ENCODE measurements at regions not wholly inside any gene's neighbourhood (a gene's known extent, or its start where the extent isn't known, plus 50 kb on each side); places are given as distances from the start of the nearest gene placed in this dataset.

- no peak overlapping the region for H3K9ac ChIP-seq (ENCODE audit: low read length in 3 of 3)
- FAIRE-seq = no peak
- no peaks in the 10 kb centered on the region for H3K4me1 ChIP-seq (ENCODE audit: control insufficient read depth in 2 of 3, insufficient read depth in 2 of 3, low read depth in 1 of 3, low read length in 3 of 3)
- no peak overlapping the region for H3K4me3 ChIP-seq (ENCODE audit: low read length in 3 of 3)
- intact Hi-C loops (cut with DNase I) = no loop called here
- H3K36me3 ChIP-seq (ENCODE audit: control insufficient read depth in 2 of 3, insufficient read depth in 3 of 3, low read length in 3 of 3) = no peaks in the 10 kb centered on the region
- TF ChIP-seq CTCF (IDR thresholded peaks at IDR 0.05; ENCODE audit: borderline replicate concordance, extremely low read depth, insufficient read depth) = no peak
- H3K9me3 ChIP-seq (ENCODE audit: control insufficient read depth in 2 of 3, insufficient read depth in 1 of 3, low read length in 3 of 3) = no peaks in the 10 kb centered on the region
- DNase-seq = peak in 2 of 5 donors; percentile 2 to 9
- no peaks in the 10 kb centered on the region for H3K27me3 ChIP-seq (ENCODE audit: control insufficient read depth, insufficient read depth, low read length)
- H3K27ac ChIP-seq (ENCODE audit: low read depth in 2 of 2, low read length in 2 of 2) = no peak overlapping the region
These were observed 291.9 kb upstream of the N4BP1 start for GRCh38 chr16:48901712-48902374.

- no peak for FAIRE-seq
- Histone ChIP-seq H3K4me3 (ENCODE audit: low read length in 3 of 3) (no peak overlapping the region), H3K9me3 (ENCODE audit: control insufficient read depth in 2 of 3, insufficient read depth in 1 of 3, low read length in 3 of 3) (no peaks in the 10 kb centered on the region), H3K27ac (ENCODE audit: low read depth in 2 of 2, low read length in 2 of 2) (no peak overlapping the region), H3K9ac (ENCODE audit: low read length in 3 of 3) (no peak overlapping the region), H3K4me1 (ENCODE audit: control insufficient read depth in 2 of 3, insufficient read depth in 2 of 3, low read depth in 1 of 3, low read length in 3 of 3) (no peaks in the 10 kb centered on the region), H3K27me3 (ENCODE audit: control insufficient read depth, insufficient read depth, low read length) (no peaks in the 10 kb centered on the region), H3K36me3 (ENCODE audit: control insufficient read depth in 2 of 3, insufficient read depth in 3 of 3, low read length in 3 of 3) (no peaks in the 10 kb centered on the region)
- intact Hi-C loops (cut with DNase I) = no loop called here
- TF ChIP-seq CTCF (IDR thresholded peaks at IDR 0.05; ENCODE audit: borderline replicate concordance, extremely low read depth, insufficient read depth) = no peak
- DNase-seq = no peak
These were observed 289.5 kb upstream of the N4BP1 start for GRCh38 chr16:48899500-48899899.

- intact Hi-C loops (cut with DNase I) = no loop called here
- Histone ChIP-seq H3K4me3 (ENCODE audit: low read length in 3 of 3) (no peak overlapping the region), H3K9ac (ENCODE audit: low read length in 3 of 3) (no peak overlapping the region), H3K36me3 (ENCODE audit: control insufficient read depth in 2 of 3, insufficient read depth in 3 of 3, low read length in 3 of 3) (no peaks in the 10 kb centered on the region), H3K27ac (ENCODE audit: low read depth in 2 of 2, low read length in 2 of 2) (no peak overlapping the region), H3K9me3 (ENCODE audit: control insufficient read depth in 2 of 3, insufficient read depth in 1 of 3, low read length in 3 of 3) (no peaks in the 10 kb centered on the region), H3K27me3 (ENCODE audit: control insufficient read depth, insufficient read depth, low read length) (no peaks in the 10 kb centered on the region), H3K4me1 (ENCODE audit: control insufficient read depth in 2 of 3, insufficient read depth in 2 of 3, low read depth in 1 of 3, low read length in 3 of 3) (no peaks in the 10 kb centered on the region)
- FAIRE-seq (no peak), DNase-seq (no peak)
- no peak for TF ChIP-seq CTCF (IDR thresholded peaks at IDR 0.05; ENCODE audit: borderline replicate concordance, extremely low read depth, insufficient read depth)
These were observed 287.8 kb upstream of the N4BP1 start for GRCh38 chr16:48897698-48898205.
